Limb (tissue), 2 donors: ENCODE measurements at regions not wholly inside any gene's neighbourhood (a gene's known extent, or its start where the extent isn't known, plus 50 kb on each side); places are given as distances from the start of the nearest gene placed in this dataset.
"Not testable (repeated sequence)": the region's sequence is repeated elsewhere in the genome, so short reads cannot be mapped to it uniquely, and the experiment has no call there.

Experiments
- DNase-seq, 2 donors: peaks; one replicate each; pipeline ENCODE4 v3.0.0-alpha.2; 2016; ENCODE audit errors: extremely low spot score in 2 of 2

DNA sequence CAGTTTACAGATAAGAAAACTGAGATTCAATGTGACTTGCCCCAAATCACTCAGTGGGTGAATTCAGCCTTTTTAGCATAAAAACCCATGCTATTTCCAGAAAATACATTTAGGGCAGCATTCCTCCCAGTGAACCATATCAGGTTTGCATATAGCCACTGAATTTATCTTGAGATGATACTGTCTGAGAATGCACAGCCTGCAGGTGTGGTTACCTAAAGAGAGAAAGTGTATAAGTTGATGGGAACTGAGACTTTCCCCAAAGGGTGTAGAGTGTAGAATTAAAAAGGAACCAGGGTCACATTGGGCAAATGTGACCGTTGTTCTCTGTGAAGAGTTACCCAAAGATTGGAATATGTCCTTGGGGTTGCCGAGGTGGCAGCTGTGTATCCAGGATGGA is 100.0 kb upstream of the PIK3R1 start:
- no peak for DNase-seq

DNA sequence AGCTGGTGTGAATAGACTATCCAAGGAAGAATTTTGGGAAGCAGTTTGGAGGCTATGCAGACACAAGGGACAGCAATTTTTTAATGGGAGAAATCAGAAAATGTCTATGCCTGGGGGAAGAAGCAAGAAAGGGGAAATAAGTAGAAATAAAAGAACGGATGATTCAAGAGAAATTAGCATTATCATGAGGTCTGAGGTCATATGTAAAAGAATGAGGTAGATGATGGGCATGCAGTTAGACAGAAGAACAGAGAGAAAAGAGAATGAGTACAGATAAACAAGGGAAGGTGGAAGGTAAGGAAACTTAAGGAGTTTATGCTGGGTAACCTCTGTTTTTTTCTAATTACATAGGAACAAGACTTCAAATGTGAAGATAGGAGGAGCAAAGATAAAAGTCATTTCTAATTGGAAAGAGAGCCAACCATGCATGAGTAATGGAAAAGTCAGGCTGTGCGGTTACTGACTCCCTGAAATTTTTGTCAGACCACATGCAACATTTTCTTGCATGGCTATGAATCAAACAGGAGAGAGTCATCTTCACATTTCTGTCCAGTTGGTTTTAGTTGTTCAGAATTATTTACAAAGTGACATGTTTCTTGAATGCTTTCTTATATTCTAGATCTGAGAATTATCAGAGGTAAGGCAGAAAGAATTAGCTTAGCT is 101.0 kb upstream of the PIK3R1 start:
- no peak for DNase-seq

DNA sequence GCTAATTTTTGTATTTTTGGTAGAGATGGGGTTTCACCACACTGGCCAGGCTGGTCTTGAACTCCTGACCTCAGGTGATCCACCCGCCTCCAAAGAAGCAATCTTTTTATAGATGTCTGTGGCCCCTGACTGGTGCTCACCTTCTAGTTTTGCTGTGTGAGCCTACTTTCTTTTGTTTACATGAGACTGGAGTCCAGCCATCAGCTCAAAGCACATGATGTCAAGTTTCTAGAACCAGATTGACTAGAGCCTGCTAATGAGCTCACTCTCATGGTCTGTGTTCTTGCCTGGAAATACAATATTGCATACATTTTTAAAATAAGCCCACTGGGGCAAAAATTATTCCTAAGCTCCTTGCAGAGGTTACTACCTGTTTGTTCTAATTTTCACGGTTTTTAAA is 102.9 kb upstream of the PIK3R1 start:
- no peak for DNase-seq

DNA sequence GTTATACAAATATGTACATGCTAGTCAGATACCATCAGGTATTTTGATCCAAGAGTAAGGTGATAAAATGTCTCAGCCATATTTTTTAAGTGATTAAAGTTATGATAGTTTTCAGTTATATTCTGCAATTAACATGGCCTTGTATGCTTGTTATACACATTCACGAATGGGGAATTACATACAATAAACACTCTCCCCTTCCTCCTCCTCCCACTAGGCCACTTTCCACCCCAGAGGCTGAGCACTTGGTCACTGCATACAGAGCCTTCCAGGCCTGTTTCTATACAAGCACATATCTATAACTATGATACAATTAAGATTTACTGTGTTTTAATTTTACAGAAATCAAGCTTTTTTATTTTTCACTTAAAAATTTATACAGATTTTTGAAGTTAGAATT is 104.7 kb upstream of the PIK3R1 start:
- no peak for DNase-seq

DNA sequence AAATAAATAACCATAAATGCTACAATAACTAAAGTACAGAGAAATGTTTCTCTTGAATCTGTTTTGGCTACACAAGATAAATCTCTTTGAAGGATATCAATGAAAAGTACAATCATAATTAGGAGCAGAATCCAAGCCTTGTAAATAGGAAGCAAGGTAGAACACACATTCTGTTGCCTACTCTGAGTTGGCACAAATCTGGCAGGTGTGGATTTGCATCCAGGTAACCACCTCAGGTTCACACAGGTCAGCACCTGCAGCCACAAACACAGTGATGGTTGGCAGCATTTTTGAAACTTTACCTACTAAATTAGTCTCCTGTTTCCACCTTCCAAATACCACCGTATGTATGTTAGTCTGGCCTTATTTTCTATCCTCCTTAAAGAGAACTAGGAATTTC is 105.3 kb upstream of the PIK3R1 start:
- DNase-seq = no peak

DNA sequence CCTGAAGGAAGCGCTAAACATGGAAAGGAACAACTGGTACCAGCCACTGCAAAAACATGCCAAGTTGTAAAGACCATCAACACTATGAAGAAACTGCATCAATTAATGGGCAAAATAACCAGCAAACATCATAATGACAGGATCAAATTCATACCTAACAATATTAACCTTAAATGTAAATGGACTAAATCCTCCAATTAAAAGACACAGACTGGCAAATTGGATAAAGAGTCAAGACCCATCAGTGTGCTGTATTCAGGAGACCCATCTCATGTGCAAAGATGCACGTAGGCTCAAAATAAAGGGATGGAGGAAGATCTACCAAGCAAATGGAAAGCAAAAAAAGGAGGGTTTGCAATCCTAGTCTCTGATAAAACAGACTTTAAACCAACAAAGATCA is 111.3 kb upstream of the PIK3R1 start:
- not testable (repeated sequence) for DNase-seq

DNA sequence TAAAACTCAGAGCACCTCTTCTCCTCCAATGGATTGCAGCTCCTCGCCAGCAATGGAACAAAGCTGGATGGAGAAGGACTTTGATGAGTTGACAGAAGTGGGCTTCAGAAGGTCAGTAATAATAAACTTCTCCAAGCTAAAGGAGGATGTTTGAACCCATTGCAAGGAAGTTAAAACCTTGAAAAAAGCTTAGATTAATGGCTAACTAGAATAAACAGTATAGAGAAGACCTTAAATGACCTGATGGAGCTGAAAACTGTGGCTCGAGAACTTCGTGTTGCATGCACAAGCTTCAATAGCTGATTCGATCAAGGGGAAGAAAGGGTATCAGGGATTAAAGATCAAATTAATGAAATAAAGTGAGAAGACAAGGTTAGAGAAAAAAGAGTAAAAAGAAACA is 112.3 kb upstream of the PIK3R1 start:
- DNase-seq = not testable (repeated sequence)

DNA sequence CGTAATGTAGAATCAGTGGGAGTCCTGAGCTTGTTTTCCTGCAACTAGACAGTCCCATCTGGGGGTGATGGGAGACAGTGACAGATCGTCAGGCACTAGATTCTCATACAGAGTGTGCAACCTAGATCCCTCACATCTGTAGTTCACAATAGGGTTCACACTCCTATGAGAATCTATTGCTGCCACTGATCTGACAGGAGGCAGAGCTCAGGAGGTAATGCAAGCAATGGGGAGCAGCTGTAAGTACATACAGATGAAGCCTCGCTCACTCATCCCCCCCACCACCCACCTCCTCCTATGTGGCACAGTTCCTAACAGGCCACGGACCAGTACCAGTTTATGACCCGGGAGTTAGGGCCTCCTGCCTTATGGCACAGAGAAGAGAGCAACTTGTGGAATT is 116.2 kb upstream of the PIK3R1 start:
- no peak for DNase-seq

DNA sequence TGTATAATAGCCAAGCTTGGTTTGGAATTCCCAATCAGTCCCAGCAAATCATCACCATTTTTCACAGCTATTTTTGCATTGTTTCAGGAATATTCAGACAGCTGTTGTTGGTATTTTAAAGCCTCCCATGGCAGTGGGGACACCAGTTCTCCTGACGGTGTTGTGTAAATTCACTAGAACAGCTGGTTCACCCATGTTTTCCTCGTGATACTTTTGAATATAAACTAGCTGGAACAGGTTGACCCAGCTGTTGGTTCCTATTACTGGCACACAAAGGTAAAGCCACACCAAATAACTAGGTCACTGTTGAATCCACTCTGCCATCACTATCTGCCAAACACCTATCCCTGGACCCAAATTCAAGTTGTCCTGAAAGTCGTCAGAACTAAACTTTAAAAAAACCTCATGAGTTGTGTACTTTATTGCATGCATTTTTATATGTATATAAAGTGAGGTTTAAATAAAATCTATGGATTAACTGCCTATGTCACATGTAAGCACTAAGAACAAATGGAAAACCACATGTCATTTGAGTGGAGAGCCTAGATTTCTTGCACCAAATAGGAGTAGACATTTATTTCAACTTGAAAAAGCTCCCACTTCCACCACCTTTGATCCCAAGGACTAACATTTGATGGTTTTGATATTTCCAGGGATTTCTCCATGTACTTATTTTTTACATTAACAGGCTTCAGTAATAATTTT is 121.9 kb upstream of the PIK3R1 start:
- DNase-seq = no peak

DNA sequence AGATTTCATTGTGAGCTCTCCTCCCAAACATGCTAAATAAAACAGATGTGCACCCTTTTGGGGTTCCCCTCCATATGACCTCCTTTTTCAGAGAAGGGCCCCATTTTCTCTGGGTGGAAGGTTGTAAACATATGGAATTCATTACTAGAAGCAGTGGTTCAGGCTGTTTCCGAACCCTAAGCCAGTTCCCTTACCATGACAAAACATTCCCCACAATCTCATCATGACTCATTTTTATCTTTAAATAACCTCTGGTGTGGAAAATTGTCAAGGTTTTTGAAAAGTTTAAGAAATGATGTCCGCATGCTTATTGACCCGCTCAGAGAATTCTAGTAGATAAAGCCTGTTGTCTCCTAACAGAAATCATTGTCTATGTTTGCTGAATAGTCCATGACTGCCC is 127.3 kb upstream of the PIK3R1 start:
- peak in 1 of 2 donors; percentile 11 for DNase-seq

DNA sequence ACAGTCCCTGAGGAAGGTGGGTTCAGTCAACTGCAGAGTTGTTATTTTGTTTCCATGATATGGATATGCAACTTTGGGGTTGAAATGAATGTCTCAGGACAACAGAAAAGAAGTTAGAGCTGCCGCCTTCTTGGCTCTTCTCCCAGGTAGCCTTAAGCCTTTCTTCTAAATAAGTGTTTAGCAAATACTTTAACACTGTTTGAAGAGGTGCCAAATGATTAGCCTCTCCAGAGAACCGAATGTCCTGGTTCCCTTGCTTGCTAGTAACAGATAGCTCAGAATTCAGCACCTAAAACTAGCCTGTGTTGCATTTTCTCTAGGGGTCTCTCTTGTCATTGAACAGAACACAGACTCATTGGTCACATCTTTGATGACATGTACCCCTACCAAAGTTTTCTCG is 127.7 kb upstream of the PIK3R1 start:
- DNase-seq = no peak

DNA sequence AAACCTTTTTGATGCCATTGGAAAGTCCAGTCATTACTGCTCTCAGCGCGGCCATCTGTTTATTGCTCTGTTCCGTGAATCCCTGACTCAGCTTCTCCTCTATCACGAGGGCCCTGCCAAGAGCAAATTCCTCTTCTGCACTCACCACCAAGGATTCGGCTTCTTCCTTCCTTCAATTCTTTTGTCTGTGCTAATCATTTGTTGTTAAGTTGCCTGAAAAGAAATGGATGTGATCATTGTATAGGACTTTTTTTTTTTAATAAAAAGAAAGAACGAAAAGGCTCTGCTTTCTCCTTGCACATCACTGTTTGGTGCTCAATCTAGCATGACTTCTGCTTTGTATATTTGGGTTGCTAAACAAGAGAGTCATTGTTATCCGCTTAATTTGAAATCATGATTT is 128.7 kb upstream of the PIK3R1 start:
- no peak for DNase-seq

DNA sequence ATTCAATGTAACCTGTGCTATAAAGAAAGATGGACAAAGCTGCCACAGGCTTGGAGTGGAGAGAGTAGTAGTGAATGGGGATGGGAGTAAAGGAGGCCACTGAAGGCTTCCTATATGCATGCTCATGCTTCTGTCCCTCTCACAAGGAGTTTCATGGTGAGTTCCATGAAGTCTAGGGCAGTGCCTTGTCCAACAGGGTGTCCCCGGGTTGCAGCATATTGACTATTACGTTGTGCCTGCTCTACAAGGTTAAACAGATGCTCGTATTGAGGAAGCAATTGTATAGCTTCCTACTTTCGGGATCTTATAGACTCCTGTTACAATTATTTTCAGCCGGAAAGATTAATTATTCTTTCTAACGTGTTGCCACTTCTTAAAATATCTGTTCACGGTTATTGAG is 129.1 kb upstream of the PIK3R1 start:
- DNase-seq = no peak

DNA sequence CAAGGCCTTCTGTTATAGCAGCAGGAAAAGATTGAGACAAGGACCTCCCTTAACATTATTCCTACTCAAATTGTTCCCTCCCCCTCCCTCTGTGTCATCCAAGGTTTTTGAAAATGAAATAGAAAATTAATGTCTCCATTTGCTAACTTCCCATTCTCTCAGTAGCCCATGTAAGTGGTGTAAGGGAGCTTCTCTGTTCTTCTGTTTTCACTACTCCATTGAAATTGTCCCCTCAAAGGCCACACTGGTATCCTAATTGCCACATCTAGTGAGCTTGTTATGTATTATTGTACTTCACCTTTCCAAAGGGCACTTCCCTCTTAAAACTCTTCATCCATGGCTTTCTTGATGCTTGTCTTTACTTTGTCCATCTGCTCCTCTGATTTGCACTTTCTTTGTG is 131.2 kb upstream of the PIK3R1 start:
- no peak for DNase-seq

DNA sequence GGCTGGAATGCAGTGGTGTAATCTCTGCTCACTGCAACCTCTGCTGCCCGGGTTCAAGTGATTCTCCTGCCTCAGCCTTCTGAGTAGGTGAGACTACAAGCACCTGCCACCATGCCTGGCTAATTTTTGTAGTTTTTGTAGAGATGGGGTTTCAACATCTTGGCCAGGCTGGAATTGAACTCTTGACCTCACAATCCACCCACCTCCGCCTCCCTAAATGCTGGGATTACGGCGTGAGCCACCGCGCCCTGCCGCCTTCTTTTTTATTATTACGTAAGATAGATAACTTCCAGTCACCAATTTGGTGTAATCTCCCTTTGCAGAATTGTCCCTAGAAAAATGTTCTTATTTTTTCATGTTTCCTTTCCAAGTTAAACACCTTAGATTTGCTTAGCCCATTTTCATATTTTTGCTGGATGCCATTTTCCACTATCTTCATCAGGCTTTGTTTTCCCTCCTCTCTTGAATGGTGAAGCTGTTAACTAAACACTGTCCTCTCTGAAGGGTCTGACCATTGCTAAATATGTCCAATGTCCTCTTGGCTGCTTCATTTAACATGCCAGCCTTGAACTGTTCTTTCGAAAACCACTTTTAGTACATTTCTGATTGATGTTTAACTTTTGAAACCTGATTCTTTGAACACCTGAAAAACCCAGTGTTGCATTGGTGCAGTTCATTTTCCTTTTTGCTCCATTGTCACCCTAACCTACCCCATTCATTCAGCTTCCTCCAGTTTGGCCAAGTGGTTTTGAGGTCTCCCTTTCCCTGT is 135.1 kb upstream of the PIK3R1 start:
- no peak for DNase-seq

DNA sequence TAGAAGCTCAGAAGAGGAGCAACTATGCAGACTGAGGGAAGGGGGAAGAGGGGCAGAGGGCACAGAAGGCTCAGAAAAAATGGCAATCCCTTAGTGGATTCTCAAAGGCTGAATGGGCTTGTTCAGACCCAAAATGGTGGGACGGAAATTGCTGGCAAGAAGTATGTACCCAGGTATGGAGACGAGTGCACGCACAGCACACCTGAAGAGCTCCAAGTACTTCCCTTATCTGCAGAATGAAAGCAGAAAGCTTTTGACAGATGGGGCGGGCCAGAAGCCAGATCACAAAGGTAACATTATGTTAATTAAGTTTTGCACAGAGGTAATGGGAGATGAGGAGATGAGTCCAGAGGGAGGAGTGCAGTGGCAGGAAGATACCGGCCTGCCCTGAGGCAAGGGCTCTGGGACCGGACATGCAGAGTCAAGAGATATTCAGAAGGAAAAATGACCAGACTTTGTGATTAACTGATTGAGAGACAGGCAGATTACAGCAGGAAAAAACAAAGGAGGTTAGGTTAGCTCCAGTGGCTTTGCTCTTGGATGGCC is 138.1 kb upstream of the PIK3R1 start:
- no peak for DNase-seq

DNA sequence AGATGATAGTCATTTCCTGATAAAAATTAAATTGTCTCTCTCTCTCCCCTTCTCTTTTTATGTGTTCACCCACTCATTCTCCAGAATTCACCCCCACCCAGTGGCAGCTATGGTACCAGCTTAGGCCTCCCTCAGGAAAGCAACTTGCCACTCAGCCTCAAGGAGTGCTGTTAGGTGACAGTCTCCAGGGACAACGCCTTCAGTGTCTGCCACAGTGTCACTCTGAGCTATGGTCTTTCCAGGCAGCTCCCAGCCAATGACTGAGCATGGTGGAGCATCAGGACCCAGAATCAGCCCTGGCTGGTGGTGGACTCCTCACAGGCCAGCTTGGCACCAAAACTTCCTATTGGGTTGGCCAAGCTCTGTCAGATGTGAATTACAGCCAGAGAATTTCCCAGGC is 140.9 kb upstream of the PIK3R1 start:
- no peak for DNase-seq

DNA sequence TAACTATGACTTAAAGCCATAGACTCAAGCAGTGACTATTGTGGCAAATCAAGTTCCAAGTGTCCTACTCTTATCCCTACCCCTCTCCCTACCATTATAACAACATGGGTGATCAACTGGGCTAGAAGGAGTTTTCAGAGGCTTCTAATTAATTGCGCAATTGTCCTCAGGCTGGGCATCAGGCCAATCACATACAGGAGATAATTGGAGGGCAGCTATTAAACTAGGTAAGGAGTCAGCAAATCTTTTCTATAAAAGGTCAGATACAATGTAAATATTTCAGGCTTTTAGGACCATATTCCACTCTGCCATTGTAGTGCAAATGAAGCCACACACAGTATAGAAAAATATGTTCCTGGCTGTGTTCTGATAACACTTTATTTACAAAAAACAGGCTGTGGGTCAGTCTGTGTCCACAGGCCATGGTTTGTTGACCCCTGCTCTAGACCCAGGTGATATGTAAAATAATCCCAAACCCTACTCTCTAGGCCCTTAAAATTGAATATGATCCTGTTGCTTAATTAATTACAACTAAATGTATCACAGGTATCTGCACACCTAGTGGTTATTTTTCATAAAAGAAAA is 141.4 kb upstream of the PIK3R1 start:
- DNase-seq = no peak

DNA sequence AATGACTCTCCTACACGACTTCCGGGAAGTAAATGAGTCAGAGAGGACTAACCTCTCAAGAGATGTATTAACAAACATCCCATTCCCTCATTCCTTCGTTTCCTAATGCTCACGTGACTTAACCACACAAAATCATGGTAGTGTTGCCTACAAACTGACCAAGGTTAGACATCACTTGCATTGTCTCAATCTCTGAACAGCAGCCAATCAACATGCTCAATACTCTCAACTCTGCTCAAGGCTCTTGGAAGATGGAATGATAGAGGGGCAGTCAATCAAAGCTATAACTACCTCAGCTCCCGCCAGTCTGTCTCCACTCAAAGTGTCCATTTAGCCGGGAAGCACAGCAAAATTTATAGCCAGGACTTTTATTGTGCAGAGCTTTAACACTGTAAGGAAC is 143.8 kb upstream of the PIK3R1 start:
- DNase-seq = no peak

DNA sequence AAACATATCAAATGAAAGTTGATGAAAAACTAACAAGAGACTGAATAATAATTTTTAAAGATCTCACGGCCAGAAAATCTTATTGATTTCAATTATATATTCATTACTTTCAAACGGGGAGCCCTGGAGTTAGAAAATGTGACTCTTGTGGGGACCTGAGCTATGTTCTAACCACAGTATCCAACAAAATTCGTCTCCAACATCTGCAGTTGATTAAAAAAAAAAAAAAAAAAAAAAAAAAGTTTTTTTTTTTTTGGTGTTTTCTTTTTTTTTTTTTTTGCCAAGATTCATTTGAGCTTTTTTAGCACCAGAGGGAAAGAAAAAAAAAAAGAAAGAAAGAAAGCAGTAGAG is 144.3 kb upstream of the PIK3R1 start:
- DNase-seq = no peak

DNA sequence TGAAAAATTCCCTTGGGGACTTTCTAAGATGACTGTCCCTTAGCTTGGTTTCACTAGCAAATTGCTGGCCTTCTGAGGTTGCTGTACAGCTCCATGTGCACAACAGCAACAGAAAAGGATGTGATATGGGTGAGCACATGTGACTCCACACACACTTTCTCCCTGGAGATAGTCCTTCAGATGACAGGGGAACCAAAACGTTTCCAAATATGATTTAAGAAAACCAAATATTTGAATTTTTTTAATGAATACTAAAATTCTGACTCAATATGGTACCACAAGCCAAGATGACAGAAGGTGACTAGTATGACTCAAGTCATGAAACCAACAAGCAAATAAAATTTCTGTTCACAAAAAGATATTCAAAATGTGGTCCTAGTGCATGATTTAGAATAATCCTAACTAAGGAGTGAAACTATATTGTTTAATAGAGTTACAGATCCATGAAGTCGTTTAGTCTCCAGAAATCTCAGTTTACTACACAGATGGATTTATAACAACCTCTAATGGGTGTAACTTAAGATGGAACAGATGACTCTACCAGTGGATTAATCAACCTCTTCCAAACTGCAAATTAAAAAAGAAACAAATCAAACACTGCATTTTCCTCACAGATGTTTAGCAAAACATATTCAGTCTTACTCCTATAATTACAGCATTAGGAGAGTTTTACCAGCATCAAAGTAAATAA is 144.8 kb upstream of the PIK3R1 start:
- no peak for DNase-seq
